ENCODE measurements at regions not wholly inside any gene's neighbourhood (a gene's known extent, or its start where the extent isn't known, plus 50 kb on each side); places are given as distances from the start of the nearest gene placed in this dataset.

GRCh38 chr12:93104535-93104934 is 175.4 kb upstream of the EEA1 start:
- peak; percentile 34 for TF ChIP-seq POLR2AphosphoS5 (IDR thresholded peaks at IDR 0.05)
- peak; percentile 76 for TF ChIP-seq EP300 (conservative IDR thresholded peaks at IDR 0.05; ENCODE audit: poor library complexity, severe bottlenecking)
- no peak for TF ChIP-seq SMC3 (conservative IDR thresholded peaks at IDR 0.05; ENCODE audit: poor library complexity)
- no peak overlapping the region for H3K4me3 ChIP-seq (ENCODE audit: low read length)
- no peaks in the 10 kb centered on the region for H3K27me3 ChIP-seq (ENCODE audit: insufficient read depth, low read depth, low read length)
- H4K20me1 ChIP-seq (ENCODE audit: insufficient read depth) = no peaks in the 10 kb centered on the region
- no peak overlapping the region for H3K9ac ChIP-seq (ENCODE audit: low read length)
- no peaks in the 10 kb centered on the region for H3K9me2 ChIP-seq (ENCODE audit: insufficient read depth, low read length)
- no peaks in the 10 kb centered on the region for H3K79me2 ChIP-seq (replicated peaks; ENCODE audit: insufficient read depth, low read length)
- no peak overlapping the region for H2AFZ ChIP-seq (ENCODE audit: low read depth, low read length)
- no peak overlapping the region for H3K4me2 ChIP-seq (ENCODE audit: low read length)
- no peaks in the 10 kb centered on the region for H3K36me3 ChIP-seq (ENCODE audit: insufficient read depth, low read length)
- H3K27ac ChIP-seq (ENCODE audit: low read length) = peak overlapping the region; percentile 2
- no peaks in the 10 kb centered on the region for H3K9me3 ChIP-seq (ENCODE audit: low read length)
- no peaks in the 10 kb centered on the region for H3F3A ChIP-seq (ENCODE audit: insufficient read depth, low read length, poor library complexity, severe bottlenecking)

GRCh38 chr12:93106910-93107309 is 177.8 kb upstream of the EEA1 start:
- no peak overlapping the region for H3K4me2 ChIP-seq (ENCODE audit: low read length)
- H3K4me3 ChIP-seq (ENCODE audit: low read length) = no peak overlapping the region
- H2AFZ ChIP-seq (ENCODE audit: low read depth, low read length) = no peak overlapping the region
- H3K36me3 ChIP-seq (ENCODE audit: insufficient read depth, low read length) = no peaks in the 10 kb centered on the region
- H3F3A ChIP-seq (ENCODE audit: insufficient read depth, low read length, poor library complexity, severe bottlenecking) = no peaks in the 10 kb centered on the region
- no peaks in the 10 kb centered on the region for H4K20me1 ChIP-seq (ENCODE audit: insufficient read depth)
- no peaks in the 10 kb centered on the region for H3K9me2 ChIP-seq (ENCODE audit: insufficient read depth, low read length)
- H3K79me2 ChIP-seq (replicated peaks; ENCODE audit: insufficient read depth, low read length) = no peaks in the 10 kb centered on the region
- no peak overlapping the region for H3K27ac ChIP-seq (ENCODE audit: low read length)
- TF ChIP-seq POLR2AphosphoS5 (IDR thresholded peaks at IDR 0.05) (no peak), EP300 (conservative IDR thresholded peaks at IDR 0.05; ENCODE audit: poor library complexity, severe bottlenecking) (no peak), CTCF (IDR thresholded peaks at IDR 0.05; ENCODE audit: poor library complexity, severe bottlenecking) (no peak), MXI1 (conservative IDR thresholded peaks at IDR 0.05; ENCODE audit: poor library complexity, severe bottlenecking) (no peak), TAF1 (IDR thresholded peaks at IDR 0.05; ENCODE audit: low read depth) (no peak), SMC3 (conservative IDR thresholded peaks at IDR 0.05; ENCODE audit: poor library complexity) (no peak), EZH2 (IDR thresholded peaks at IDR 0.05; ENCODE audit: borderline replicate concordance, insufficient read depth, low read length, poor library complexity, severe bottlenecking) (no peak), RAD21 (conservative IDR thresholded peaks at IDR 0.05) (no peak), REST (IDR thresholded peaks at IDR 0.05; ENCODE audit: borderline replicate concordance) (no peak)
- H3K9me3 ChIP-seq (ENCODE audit: low read length) = no peaks in the 10 kb centered on the region
- H3K27me3 ChIP-seq (ENCODE audit: insufficient read depth, low read depth, low read length) = no peaks in the 10 kb centered on the region
- no peak overlapping the region for H3K9ac ChIP-seq (ENCODE audit: low read length)

Data from neural cell (in vitro differentiated cells).